22Rv1 (cell line): ENCODE measurements at regions not wholly inside any gene's neighbourhood (a gene's known extent, or its start where the extent isn't known, plus 50 kb on each side); places are given as distances from the start of the nearest gene placed in this dataset.

Experiments
- H3K27ac ChIP-seq: fragments of 450-650 bp; 2 replicates; pipeline ENCODE4 v1.5.1; 2017
- ZFX ChIP-seq: fragments of 450-650 bp; IDR thresholded peaks from 2 replicates; pipeline ENCODE4 v1.6.1; 2017; ENCODE audit warnings: antibody characterized with exemption, borderline replicate concordance
- TF ChIP-seq, protein P1 (sequence below): fragments of 450-650 bp; IDR thresholded peaks from 2 replicates; pipeline ENCODE4 v1.5.1; 2017; ENCODE audit warnings: mild to moderate bottlenecking

DNA sequence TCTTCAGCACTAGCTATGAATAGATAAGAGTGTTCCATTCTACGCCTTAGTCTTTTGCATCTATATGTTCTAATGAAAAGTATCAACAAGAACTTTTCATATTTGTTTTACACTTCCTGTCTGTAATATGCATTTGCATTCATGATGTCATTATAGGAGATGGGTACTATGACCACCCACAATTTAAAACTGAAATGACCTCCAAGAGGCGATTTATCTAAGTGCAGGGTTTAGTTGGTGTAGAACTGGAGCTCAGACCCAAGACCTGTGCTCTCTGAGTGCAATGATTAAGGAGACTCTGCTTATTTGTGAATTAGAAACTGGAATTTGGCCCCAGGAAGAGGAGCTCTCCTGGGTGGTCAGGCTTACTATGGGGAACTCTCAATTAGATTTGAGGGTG lies 289.1 kb downstream of the ETS1 start:
- TF ChIP-seq, protein P1, sequence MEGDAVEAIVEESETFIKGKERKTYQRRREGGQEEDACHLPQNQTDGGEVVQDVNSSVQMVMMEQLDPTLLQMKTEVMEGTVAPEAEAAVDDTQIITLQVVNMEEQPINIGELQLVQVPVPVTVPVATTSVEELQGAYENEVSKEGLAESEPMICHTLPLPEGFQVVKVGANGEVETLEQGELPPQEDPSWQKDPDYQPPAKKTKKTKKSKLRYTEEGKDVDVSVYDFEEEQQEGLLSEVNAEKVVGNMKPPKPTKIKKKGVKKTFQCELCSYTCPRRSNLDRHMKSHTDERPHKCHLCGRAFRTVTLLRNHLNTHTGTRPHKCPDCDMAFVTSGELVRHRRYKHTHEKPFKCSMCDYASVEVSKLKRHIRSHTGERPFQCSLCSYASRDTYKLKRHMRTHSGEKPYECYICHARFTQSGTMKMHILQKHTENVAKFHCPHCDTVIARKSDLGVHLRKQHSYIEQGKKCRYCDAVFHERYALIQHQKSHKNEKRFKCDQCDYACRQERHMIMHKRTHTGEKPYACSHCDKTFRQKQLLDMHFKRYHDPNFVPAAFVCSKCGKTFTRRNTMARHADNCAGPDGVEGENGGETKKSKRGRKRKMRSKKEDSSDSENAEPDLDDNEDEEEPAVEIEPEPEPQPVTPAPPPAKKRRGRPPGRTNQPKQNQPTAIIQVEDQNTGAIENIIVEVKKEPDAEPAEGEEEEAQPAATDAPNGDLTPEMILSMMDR = no peak
- TF ChIP-seq ZFX = no peak
- no peak overlapping the region for H3K27ac ChIP-seq

DNA sequence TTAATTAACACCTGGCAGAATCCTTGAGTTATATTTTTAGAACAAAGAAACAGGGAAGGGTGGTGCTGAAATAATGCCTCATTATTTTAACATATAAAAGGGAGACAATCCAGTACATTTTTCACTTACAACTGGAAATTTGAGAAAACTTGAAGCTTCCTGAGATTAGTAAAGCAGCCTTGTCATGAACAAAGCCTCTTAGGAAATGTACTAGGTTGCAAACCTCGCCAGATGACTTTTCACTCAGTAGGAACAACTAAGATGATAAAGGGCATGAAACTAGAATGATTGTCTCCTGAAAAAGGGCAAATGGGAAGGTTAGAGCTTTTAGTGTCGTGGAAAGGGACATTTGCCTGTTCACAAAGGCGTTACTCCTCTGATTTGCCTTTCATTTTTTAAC lies 289.6 kb downstream of the ETS1 start:
- no peak overlapping the region for H3K27ac ChIP-seq
- no peak for TF ChIP-seq ZFX
- TF ChIP-seq, protein P1 = no peak

DNA sequence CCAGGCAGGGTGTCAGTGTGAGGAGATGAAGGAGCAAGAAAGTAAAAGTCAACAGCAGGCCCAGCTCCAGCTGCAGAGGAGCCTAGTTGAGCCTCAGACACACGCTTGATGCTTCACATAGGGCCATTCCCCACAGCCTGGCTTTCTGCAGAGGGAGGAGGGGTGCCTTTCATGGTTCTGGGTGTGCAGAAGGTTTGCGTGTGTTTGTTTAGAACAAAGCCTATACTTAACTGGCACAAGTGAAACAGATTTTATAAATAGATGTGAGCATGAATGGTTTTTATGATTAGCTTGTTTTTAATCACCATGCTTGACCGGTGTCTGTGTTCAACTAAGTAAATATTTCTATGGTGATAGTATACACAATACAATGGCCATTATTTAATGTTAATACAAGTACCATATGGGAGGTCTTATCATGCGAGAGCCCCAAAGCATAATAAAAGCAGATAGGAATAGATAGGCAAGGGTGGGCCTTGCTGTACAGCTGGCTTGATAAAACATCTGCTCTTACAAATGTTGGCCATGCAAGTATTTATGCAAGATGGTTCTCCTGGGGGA lies 290.2 kb downstream of the ETS1 start:
- TF ChIP-seq, protein P1 = no peak
- TF ChIP-seq ZFX = no peak
- no peak overlapping the region for H3K27ac ChIP-seq

DNA sequence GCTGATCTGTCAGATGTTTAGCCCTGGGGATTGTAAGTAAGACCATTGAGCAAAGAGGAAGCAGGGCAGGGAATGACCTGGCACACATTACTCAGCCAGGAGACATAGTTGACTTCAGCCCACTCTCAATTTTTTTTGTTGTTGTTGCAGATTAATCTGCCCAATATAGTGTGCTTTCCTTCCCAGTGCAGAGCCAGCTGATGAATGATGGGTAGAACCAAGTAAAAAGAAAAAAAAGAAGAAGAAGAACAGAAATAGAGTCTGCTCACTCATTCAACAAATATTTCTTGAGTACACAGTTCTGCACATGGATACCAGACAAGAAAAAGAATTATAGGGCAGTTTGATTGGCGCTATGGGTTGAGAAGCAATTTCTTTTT lies 292.7 kb downstream of the ETS1 start:
- TF ChIP-seq, protein P1 = no peak
- TF ChIP-seq ZFX = no peak
- no peak overlapping the region for H3K27ac ChIP-seq

DNA sequence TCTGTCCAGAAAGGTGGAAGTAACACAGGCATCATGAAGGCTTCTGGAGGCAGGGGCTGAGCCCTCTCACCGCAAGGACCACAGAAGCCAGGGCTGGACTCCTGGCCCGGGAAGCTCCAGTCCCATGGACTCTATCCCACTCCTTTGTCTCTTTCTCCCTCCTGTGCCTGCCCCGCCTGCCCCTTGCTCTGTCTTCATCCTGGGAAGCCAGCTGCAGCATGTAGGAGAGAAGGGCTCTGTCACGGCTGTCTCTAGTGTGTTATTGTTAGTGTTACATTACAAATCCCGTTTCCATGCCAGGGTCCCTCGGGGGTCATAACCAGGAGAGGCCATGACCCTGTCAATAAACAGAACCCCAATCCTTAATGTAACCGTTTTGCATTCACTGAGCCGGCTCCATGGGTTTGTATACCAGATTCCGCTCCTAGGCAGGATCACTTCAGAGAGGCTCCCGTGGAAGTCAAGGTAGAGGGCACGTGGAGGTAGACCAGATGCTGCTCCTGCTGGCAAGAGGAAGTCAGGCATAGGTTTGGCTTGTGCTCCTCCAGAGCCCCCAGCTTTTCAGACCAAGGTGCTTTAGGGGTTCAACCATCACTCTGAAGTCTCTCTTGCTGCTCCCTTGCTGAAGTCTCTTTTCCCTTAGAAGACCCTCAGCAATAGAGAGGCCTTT lies 293.2 kb downstream of the ETS1 start:
- no peak overlapping the region for H3K27ac ChIP-seq
- no peak for TF ChIP-seq ZFX
- TF ChIP-seq, protein P1 = no peak

DNA sequence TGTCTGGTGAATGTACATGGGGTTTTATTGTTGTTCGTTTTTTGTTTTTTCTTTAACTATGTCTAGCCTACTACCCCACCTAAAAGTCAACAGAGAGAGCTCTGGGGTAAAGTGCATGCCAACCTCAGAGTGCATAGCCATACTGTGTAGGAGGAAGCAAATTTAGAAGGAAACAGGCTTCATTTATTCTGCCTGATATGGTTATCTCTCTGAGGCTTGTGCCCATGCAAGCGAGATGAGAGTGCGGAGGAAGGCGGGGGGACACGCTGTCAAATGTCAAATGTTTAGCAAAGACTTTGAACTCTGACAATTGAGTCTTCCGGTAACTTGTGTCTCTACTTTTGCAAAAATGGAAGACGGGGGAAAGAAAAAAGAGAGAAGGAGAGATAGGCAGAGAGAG lies 295.5 kb downstream of the ETS1 start:
- TF ChIP-seq, protein P1 = no peak
- no peak for TF ChIP-seq ZFX
- no peak overlapping the region for H3K27ac ChIP-seq

DNA sequence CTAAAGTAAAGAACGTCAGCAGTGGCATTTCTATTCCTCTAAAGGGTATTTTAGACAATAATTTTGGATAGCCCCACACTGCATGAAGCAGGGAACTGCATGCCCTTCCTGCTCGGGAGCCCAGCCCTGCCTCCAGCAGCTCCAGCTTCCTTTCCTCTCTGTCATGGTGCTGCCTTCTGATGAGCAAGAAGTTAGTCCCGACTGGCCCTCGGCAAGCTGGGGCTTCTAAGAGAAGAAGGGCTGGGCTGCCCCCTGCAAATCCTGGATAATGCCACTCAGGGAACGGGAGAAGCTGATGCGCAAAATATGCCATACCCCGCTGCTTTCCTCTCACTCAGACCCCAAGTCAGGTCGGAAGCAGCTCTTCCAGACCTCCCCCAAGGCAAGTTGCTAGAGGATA lies 296.4 kb downstream of the ETS1 start:
- TF ChIP-seq, protein P1 = no peak
- no peak for TF ChIP-seq ZFX
- H3K27ac ChIP-seq = no peak overlapping the region
